ENCODE measurements at regions not wholly inside any gene's neighbourhood (a gene's known extent, or its start where the extent isn't known, plus 50 kb on each side); places are given as distances from the start of the nearest gene placed in this dataset.

- H3K27me3 Mint-ChIP-seq (ENCODE audit: unreplicated experiment): peaks cover 4% of the 10 kb centered on the region
- TF ChIP-seq CTCF (IDR thresholded peaks at IDR 0.05; ENCODE audit: partially characterized antibody, unreplicated experiment): no peak
- no peak overlapping the region for H3K27ac Mint-ChIP-seq (ENCODE audit: unreplicated experiment)
- peaks cover 5% of the 10 kb centered on the region for H3K36me3 Mint-ChIP-seq (ENCODE audit: unreplicated experiment)
- no peaks in the 10 kb centered on the region for H3K4me1 Mint-ChIP-seq (ENCODE audit: low read depth, unreplicated experiment)
- no peak for DNase-seq
- no peak overlapping the region for H3K4me3 Mint-ChIP-seq (ENCODE audit: unreplicated experiment)
- no peaks in the 10 kb centered on the region for H3K9me3 Mint-ChIP-seq (ENCODE audit: unreplicated experiment)
Observed at GRCh38 chr5:142432369-142432863, 107.6 kb upstream of the SPRY4 start.

GRCh38 chr5:142428773-142429473 is 104.1 kb upstream of the SPRY4 start:
- no peak for DNase-seq
- H3K27me3 Mint-ChIP-seq (ENCODE audit: unreplicated experiment): no peaks in the 10 kb centered on the region

GRCh38 chr5:142428036-142428772 is 103.4 kb upstream of the SPRY4 start:
- no peak for DNase-seq
- no peak overlapping the region for H3K4me3 Mint-ChIP-seq (ENCODE audit: unreplicated experiment)
- TF ChIP-seq CTCF (IDR thresholded peaks at IDR 0.05; ENCODE audit: partially characterized antibody, unreplicated experiment): no peak

More at GRCh38 chr5:142428773-142429473, 104.1 kb upstream of the SPRY4 start:
- no peaks in the 10 kb centered on the region for H3K9me3 Mint-ChIP-seq (ENCODE audit: unreplicated experiment)
- no peak for TF ChIP-seq CTCF (IDR thresholded peaks at IDR 0.05; ENCODE audit: partially characterized antibody, unreplicated experiment)
- no peak overlapping the region for H3K27ac Mint-ChIP-seq (ENCODE audit: unreplicated experiment)
- H3K4me1 Mint-ChIP-seq (ENCODE audit: low read depth, unreplicated experiment): peaks cover 4% of the 10 kb centered on the region
- H3K4me3 Mint-ChIP-seq (ENCODE audit: unreplicated experiment): no peak overlapping the region
- no peaks in the 10 kb centered on the region for H3K36me3 Mint-ChIP-seq (ENCODE audit: unreplicated experiment)

GRCh38 chr5:142427529-142427928 is 102.7 kb upstream of the SPRY4 start:
- Mint-ChIP-seq H3K36me3 (ENCODE audit: unreplicated experiment) (no peaks in the 10 kb centered on the region), H3K4me1 (ENCODE audit: low read depth, unreplicated experiment) (peaks cover 4% of the 10 kb centered on the region), H3K9me3 (ENCODE audit: unreplicated experiment) (no peaks in the 10 kb centered on the region), H3K4me3 (ENCODE audit: unreplicated experiment) (no peak overlapping the region), H3K27ac (ENCODE audit: unreplicated experiment) (no peak overlapping the region), H3K27me3 (ENCODE audit: unreplicated experiment) (no peaks in the 10 kb centered on the region)
- no peak for DNase-seq
- TF ChIP-seq CTCF (IDR thresholded peaks at IDR 0.05; ENCODE audit: partially characterized antibody, unreplicated experiment): no peak

More at GRCh38 chr5:142428036-142428772, 103.4 kb upstream of the SPRY4 start:
- peaks cover 4% of the 10 kb centered on the region for H3K4me1 Mint-ChIP-seq (ENCODE audit: low read depth, unreplicated experiment)
- H3K36me3 Mint-ChIP-seq (ENCODE audit: unreplicated experiment): no peaks in the 10 kb centered on the region
- no peak overlapping the region for H3K27ac Mint-ChIP-seq (ENCODE audit: unreplicated experiment)
- H3K9me3 Mint-ChIP-seq (ENCODE audit: unreplicated experiment): no peaks in the 10 kb centered on the region
- H3K27me3 Mint-ChIP-seq (ENCODE audit: unreplicated experiment): no peaks in the 10 kb centered on the region

GRCh38 chr5:142427015-142427364 is 102.2 kb upstream of the SPRY4 start:
- no peak overlapping the region for H3K27ac Mint-ChIP-seq (ENCODE audit: unreplicated experiment)
- TF ChIP-seq CTCF (IDR thresholded peaks at IDR 0.05; ENCODE audit: partially characterized antibody, unreplicated experiment): no peak
- no peak for DNase-seq
- H3K4me1 Mint-ChIP-seq (ENCODE audit: low read depth, unreplicated experiment): peaks cover 4% of the 10 kb centered on the region
- H3K27me3 Mint-ChIP-seq (ENCODE audit: unreplicated experiment): no peaks in the 10 kb centered on the region
- H3K36me3 Mint-ChIP-seq (ENCODE audit: unreplicated experiment): no peaks in the 10 kb centered on the region
- H3K4me3 Mint-ChIP-seq (ENCODE audit: unreplicated experiment): no peak overlapping the region
- no peaks in the 10 kb centered on the region for H3K9me3 Mint-ChIP-seq (ENCODE audit: unreplicated experiment)
